Lung (tissue), 11 donors: ENCODE measurements at regions not wholly inside any gene's neighbourhood (a gene's known extent, or its start where the extent isn't known, plus 50 kb on each side); places are given as distances from the start of the nearest gene placed in this dataset.

Experiments
- ATAC-seq: fragments of 200-7000 bp; cut with Tn5 transposase; one replicate; pipeline ENCODE4 v1.9.1; 2020; ENCODE audit warnings: moderate number of reproducible peaks; ENCODE audit not compliant: insufficient read depth, low FRiP score
- DNase-seq, 3 donors: peaks; one replicate each; pipeline ENCODE4 v3.0.0-alpha.2; 2013 to 2017
- H3K27ac ChIP-seq, 2 donors: one replicate each; pipeline ENCODE4 v1.5.1; 2013; ENCODE audit warnings: mild to moderate bottlenecking in 2 of 2, moderate library complexity in 2 of 2, control low read depth in 1 of 2, inconsistent platforms in 1 of 2, low read depth in 1 of 2, low read length in 1 of 2
- H3K27me3 ChIP-seq, 3 donors: one replicate each; pipeline ENCODE4 v1.5.1; 2013; ENCODE audit warnings: low read length in 2 of 3; ENCODE audit not compliant: control insufficient read depth in 3 of 3, insufficient read depth in 3 of 3
- H3K36me3 ChIP-seq, 4 donors: one replicate each; pipeline ENCODE4 v1.5.1; 2013; ENCODE audit warnings: low read length in 4 of 4, mild to moderate bottlenecking in 1 of 4, moderate library complexity in 1 of 4; ENCODE audit not compliant: control insufficient read depth in 4 of 4, insufficient read depth in 4 of 4
- H3K4me1 ChIP-seq, 5 donors: one replicate each; pipeline ENCODE4 v1.5.1; 2013; ENCODE audit warnings: low read length in 5 of 5, mild to moderate bottlenecking in 2 of 5, moderate library complexity in 1 of 5; ENCODE audit not compliant: control insufficient read depth in 5 of 5, insufficient read depth in 5 of 5
- H3K4me3 ChIP-seq: one replicate; pipeline ENCODE4 v1.5.1; 2013; ENCODE audit warnings: mild to moderate bottlenecking, control low read depth, moderate library complexity
- H3K9ac ChIP-seq, 2 donors: one replicate each; pipeline ENCODE4 v1.5.1; 2013; ENCODE audit warnings: low read length in 2 of 2, control low read depth in 1 of 2; ENCODE audit not compliant: insufficient read depth in 1 of 2
- H3K9me3 ChIP-seq, 4 donors: one replicate each; pipeline ENCODE4 v1.5.1; 2013; ENCODE audit warnings: low read length in 3 of 4, mild to moderate bottlenecking in 1 of 4, moderate library complexity in 1 of 4; ENCODE audit not compliant: control insufficient read depth in 4 of 4, insufficient read depth in 3 of 4
- WGBS, 2 donors: extraction: QIAGEN DNeasy Blood & Tissue Kit; methylation state at CpG; one replicate each; pipeline ENCODE4 v1.1.7; 2013; 5-methylcytosine and 5-hydroxymethylcytosine counted together
- TF ChIP-seq, protein P1 (sequence below): IDR thresholded peaks from 2 replicates; pipeline ENCODE4 v1.5.1; 2012; ENCODE audit warnings: mild to moderate bottlenecking; ENCODE audit errors: control extremely low read depth, extremely low read depth
- donor health status: control.
- donor health status: control.
- donor health status: Bipolar disorder and iron deficiency.
- donor health status: healthy.
- donor health status: DM: yes; HTN: yes; CAD: no.

DNA sequence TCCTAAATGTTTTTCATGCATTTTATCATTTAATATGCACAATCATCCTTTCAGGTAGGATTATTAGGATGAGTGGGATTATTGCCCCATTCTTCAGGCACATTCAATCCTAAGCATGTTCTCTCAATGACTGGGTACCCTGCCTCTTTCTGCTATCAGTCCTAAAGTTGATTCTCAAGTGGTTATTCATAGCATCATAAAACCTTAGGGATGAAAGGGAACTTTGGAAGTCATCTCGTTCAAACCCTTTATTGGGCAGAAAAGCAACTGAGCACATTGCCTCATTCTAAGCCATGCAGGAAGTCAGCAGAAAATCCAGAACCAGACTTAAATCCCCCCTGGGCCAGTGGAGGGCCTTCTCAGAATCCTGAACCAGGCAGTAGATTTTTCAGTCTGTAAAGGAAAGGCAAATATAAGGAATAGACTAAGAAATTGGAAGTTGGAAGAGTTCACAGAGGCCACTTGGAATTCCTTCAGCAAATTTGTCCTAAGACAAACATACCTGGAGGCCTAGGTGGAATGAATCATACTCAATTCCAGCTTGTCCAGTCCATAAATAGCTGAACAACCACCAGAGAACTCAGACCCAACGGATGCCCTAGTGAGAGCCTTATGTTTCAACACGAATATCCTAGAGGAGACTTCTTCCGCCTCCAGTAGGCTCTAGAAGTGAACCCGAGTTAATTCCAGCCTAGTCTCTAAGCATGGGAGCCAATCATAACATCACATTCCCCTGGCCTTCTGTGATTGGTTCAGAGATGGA, 62.7 kb downstream of the IRX6 start:
- H3K27ac ChIP-seq = peak overlapping the region; percentile 56 to 65

DNA sequence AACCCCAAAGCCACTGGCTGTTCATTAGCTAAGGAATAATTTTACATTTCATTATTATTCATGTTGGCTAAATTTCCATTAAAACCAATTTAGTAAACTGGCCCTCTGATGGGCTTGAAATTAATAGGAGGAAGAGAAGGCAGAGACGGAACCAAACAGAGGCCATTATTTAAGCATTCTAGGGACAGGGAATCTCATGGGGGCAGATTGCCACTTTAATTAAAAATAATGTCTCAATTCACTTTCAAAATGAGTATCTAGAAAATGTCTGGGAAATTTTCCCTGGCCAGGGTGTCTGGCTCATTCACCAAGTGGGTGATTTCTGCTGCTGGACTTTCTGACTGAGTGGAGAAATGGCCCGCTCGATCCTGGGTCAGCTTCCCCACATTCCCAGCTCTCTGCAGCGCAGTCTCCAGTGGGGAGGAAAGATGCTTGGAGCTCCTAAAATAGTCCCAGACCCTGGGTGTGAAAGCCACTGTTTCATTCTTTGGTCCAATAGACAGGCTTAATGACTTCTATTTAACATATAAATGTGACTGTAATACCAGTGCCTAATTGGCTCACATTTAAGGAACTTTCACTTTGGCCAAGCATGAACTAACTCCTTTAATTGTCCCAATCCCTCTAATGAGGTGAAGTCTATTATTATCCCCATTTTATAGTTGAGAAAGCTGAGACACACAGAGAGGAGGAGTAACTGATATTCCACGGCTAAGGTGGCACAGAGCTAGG, 64.3 kb downstream of the IRX6 start:
- no peaks in the 10 kb centered on the region for H3K36me3 ChIP-seq
- no peak for ATAC-seq
- no peaks in the 10 kb centered on the region for H3K9me3 ChIP-seq
- peak overlapping the region in 1 of 2 donors; percentile 64 for H3K27ac ChIP-seq
- H3K4me1 ChIP-seq = peaks cover 0 to 20% (median 0%) of the 10 kb centered on the region in 5 donors
- TF ChIP-seq, protein P1, sequence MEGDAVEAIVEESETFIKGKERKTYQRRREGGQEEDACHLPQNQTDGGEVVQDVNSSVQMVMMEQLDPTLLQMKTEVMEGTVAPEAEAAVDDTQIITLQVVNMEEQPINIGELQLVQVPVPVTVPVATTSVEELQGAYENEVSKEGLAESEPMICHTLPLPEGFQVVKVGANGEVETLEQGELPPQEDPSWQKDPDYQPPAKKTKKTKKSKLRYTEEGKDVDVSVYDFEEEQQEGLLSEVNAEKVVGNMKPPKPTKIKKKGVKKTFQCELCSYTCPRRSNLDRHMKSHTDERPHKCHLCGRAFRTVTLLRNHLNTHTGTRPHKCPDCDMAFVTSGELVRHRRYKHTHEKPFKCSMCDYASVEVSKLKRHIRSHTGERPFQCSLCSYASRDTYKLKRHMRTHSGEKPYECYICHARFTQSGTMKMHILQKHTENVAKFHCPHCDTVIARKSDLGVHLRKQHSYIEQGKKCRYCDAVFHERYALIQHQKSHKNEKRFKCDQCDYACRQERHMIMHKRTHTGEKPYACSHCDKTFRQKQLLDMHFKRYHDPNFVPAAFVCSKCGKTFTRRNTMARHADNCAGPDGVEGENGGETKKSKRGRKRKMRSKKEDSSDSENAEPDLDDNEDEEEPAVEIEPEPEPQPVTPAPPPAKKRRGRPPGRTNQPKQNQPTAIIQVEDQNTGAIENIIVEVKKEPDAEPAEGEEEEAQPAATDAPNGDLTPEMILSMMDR = no peak
- peaks cover 0 to 15% (median 0%) of the 10 kb centered on the region in 3 donors for H3K27me3 ChIP-seq
- DNase-seq = no peak
- no peak overlapping the region for H3K9ac ChIP-seq
- H3K4me3 ChIP-seq = no peak overlapping the region
- 83 to 95% methylated on average over 5 of the region's 5 CpGs for WGBS, 2 donors

More for the DNA sequence above, 62.7 kb downstream of the IRX6 start:
- Histone ChIP-seq H3K27me3 (peaks cover 0 to 8% (median 0%) of the 10 kb centered on the region in 3 donors), H3K36me3 (no peaks in the 10 kb centered on the region), H3K4me3 (no peak overlapping the region), H3K4me1 (peaks cover 0 to 20% (median 0%) of the 10 kb centered on the region in 5 donors), H3K9me3 (no peaks in the 10 kb centered on the region), H3K9ac (no peak overlapping the region)
- TF ChIP-seq, protein P1 = no peak
- 68 to 82% methylated on average over 5 of the region's 5 CpGs for WGBS, 2 donors
- DNase-seq (no peak), ATAC-seq (peak; percentile 64)

DNA sequence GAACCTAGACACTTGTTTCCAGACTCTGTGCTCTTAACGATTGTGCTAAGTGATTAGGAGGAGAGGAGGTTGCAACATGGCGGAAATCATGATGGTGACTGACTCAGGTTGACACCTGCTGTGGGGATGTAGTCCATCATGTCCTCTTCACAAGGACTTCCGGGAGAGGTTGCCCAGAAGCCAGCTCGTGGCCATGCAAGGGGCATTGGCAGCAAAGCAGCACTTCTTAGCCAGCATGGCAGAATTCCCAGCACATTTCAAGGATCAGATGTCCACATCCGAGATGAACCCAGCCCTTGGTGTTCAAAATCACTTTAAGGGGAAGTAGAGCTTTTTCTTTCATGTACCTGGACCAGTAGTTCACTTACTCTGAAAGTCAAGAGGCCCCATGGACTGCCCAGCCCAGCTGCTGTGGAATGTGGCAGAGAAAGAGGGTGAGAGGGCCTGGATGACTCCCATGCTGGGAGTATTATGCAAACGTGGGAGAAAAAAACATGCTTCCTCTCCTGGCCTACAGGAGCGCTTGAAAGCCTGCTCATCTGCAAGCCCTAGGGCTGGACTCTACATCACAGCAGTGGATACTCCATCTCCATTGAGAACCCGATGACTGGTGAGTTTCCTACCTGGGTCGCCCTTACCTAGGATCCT, 65.5 kb downstream of the IRX6 start:
- Histone ChIP-seq H3K9me3 (no peaks in the 10 kb centered on the region), H3K36me3 (no peaks in the 10 kb centered on the region), H3K27me3 (peaks cover 0 to 19% (median 0%) of the 10 kb centered on the region in 3 donors), H3K4me3 (no peak overlapping the region), H3K27ac (peak overlapping the region; percentile 32 to 59), H3K4me1 (peaks cover 0 to 13% (median 0%) of the 10 kb centered on the region in 5 donors), H3K9ac (no peak overlapping the region)
- no peak for DNase-seq
- ATAC-seq = peak; percentile 84
- TF ChIP-seq, protein P1 = no peak
- WGBS, 2 donors = 67 to 73% methylated on average over 9 of the region's 9 CpGs
